GM21619 (cell line): ENCODE measurements at regions not wholly inside any gene's neighbourhood (a gene's known extent, or its start where the extent isn't known, plus 50 kb on each side); places are given as distances from the start of the nearest gene placed in this dataset.

Experiments
- ATAC-seq: cut with Tn5 transposase; IDR thresholded peaks from one replicate; pipeline ENCODE4 v1.9.1; 2021; ENCODE audit not compliant: unreplicated experiment

- ATAC-seq: no peak
Observed at GRCh38 chr4:35730414-35730813, 513.9 kb downstream of the ARAP2 start.

GRCh38 chr4:35734381-35735098 lies 509.8 kb downstream of the ARAP2 start:
- ATAC-seq: peak; percentile 81

GRCh38 chr4:35739308-35739707 lies 505.0 kb downstream of the ARAP2 start:
- no peak for ATAC-seq

- no peak for ATAC-seq
Observed at GRCh38 chr4:35754047-35754446, 490.3 kb downstream of the ARAP2 start.

GRCh38 chr4:35757836-35758235 lies 486.5 kb downstream of the ARAP2 start:
- no peak for ATAC-seq

- no peak for ATAC-seq
Observed at GRCh38 chr4:35760807-35761206, 483.5 kb downstream of the ARAP2 start.

- ATAC-seq: no peak
Observed at GRCh38 chr4:35771571-35771970, 472.7 kb downstream of the ARAP2 start.

- ATAC-seq: no peak
Observed at GRCh38 chr4:35772291-35772690, 472.0 kb downstream of the ARAP2 start.

GRCh38 chr4:35789899-35790574 lies 454.3 kb downstream of the ARAP2 start:
- no peak for ATAC-seq

- no peak for ATAC-seq
Observed at GRCh38 chr4:35793045-35793722, 451.1 kb downstream of the ARAP2 start.

GRCh38 chr4:35793766-35794165 lies 450.5 kb downstream of the ARAP2 start:
- ATAC-seq: no peak

GRCh38 chr4:35800669-35801068 lies 443.6 kb downstream of the ARAP2 start:
- ATAC-seq: no peak

GRCh38 chr4:35802644-35803043 lies 441.7 kb downstream of the ARAP2 start:
- no peak for ATAC-seq

- no peak for ATAC-seq
Observed at GRCh38 chr4:35818520-35818919, 425.8 kb downstream of the ARAP2 start.

GRCh38 chr4:35820003-35820402 lies 424.3 kb downstream of the ARAP2 start:
- ATAC-seq: no peak

GRCh38 chr4:35824231-35824630 lies 420.1 kb downstream of the ARAP2 start:
- ATAC-seq: no peak

GRCh38 chr4:35835893-35836292 lies 408.4 kb downstream of the ARAP2 start:
- no peak for ATAC-seq

- ATAC-seq: no peak
Observed at GRCh38 chr4:35836596-35836995, 407.7 kb downstream of the ARAP2 start.

- ATAC-seq: no peak
Observed at GRCh38 chr4:35867057-35867456, 377.3 kb downstream of the ARAP2 start.

GRCh38 chr4:35872273-35872672 lies 372.0 kb downstream of the ARAP2 start:
- ATAC-seq: no peak

- ATAC-seq: no peak
Observed at GRCh38 chr4:35879479-35879878, 364.8 kb downstream of the ARAP2 start.

- ATAC-seq: no peak
Observed at GRCh38 chr4:35883108-35883507, 361.2 kb downstream of the ARAP2 start.
